ENCODE measurements at regions not wholly inside any gene's neighbourhood (a gene's known extent, or its start where the extent isn't known, plus 50 kb on each side); places are given as distances from the start of the nearest gene placed in this dataset.

- TF ChIP-seq CTCF (IDR thresholded peaks at IDR 0.05) (no peak), POLR2A (IDR thresholded peaks at IDR 0.05) (no peak)
Measured at GRCh38 chr5:34501016-34501415, 155.1 kb upstream of the RAI14 start.

Data from adrenal gland (tissue), 5 donors.